NCI-H2029 treated with DMSO at 0.1 percent for 48 hours (cell line): ENCODE measurements at regions not wholly inside any gene's neighbourhood (a gene's known extent, or its start where the extent isn't known, plus 50 kb on each side); places are given as distances from the start of the nearest gene placed in this dataset.

ENCODE experiments used
- DNase-seq: peaks from one replicate; lab custom pipeline; 2025; lab: John Stamatoyannopoulos, UW

DNA sequence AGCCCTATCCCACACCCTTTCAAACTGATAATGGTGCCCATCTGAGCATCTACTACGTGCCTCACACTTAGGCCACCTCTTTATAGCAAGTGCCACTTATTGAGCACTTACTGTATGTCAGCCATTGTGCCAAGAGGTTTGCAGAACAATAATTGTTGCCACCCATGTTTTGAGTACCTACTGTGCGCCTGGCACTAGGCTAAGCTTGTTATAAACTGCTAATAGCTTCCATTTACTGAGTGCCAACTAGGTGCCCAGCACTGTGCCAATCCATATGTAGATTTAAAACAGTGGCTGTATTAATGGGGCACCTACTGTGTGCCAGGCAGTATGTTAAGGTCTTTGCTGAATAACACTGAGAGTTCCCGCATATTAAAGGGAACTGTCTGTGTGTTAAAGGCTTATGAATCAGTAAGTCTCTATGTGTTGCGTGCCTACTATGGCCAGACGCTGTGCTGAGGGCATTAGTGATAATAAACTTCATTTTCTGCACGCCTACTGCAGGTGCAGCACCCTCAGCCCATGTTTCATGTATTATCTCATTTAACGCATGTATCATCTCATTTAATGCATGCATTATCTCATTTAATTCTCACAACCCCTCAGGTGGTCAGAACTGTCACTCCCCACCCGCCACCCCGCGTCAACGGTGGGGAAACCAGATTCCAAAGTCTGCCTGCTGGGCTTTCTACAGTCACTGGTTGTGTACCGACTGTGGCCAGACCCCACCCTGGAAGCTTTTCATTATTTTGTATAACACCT is 105.0 kb downstream of the PTPRS start:
- no peak for DNase-seq

DNA sequence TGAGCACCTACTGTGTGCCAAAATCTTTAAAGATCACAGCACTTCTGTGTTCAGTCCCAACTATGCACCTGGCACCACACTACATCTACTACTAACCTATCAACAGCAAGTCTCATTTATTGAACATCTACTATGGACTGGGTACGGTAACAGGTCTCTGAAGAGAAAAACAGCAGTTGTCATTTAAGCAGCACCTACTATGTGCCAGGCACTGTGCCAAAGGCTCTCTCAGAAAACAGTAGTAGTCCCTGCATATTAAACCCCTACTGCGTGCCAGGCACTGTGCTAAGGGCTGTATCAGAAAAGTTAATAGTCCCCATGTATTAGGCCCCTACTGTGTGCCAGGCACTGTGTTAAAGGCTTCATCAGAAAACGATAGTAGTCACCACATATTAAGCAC is 106.2 kb downstream of the PTPRS start:
- DNase-seq: no peak

DNA sequence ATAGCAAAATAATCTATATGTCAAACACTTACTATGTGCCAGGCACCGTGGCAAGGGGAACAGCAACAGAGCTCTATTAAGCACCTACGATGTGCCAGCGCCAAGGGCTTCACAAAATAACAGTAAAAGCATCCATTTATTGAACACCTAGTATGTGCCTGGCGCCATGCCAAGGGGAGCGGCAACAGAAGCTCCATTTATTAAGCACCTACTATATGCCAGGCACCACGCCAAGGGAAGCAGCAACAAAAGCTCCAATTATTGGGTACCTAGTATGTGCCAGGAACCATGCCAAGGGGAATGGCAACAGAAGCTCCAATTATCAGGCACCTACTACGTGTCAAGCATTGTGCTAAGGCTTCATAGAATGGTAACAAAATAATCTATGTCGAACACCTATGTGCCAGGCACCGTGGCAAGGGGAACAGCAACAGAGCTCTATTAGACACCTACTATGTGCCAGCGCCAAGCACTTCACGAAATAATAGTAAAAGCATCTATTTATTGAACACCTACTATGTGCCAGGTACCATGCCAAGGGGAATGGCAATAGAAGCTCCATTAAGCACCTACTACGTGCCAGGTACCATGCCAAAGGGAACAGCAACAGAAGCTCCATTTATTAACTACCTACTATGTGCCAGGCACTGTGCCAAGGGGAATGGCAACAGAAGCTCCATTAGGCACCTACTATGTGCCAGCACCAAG is 107.7 kb downstream of the PTPRS start:
- DNase-seq: no peak

GRCh38 chr19:5231857-5232678 is 108.5 kb downstream of the PTPRS start:
- no peak for DNase-seq

- DNase-seq: no peak
Observed at GRCh38 chr19:5230730-5231555, 109.7 kb downstream of the PTPRS start.

DNA sequence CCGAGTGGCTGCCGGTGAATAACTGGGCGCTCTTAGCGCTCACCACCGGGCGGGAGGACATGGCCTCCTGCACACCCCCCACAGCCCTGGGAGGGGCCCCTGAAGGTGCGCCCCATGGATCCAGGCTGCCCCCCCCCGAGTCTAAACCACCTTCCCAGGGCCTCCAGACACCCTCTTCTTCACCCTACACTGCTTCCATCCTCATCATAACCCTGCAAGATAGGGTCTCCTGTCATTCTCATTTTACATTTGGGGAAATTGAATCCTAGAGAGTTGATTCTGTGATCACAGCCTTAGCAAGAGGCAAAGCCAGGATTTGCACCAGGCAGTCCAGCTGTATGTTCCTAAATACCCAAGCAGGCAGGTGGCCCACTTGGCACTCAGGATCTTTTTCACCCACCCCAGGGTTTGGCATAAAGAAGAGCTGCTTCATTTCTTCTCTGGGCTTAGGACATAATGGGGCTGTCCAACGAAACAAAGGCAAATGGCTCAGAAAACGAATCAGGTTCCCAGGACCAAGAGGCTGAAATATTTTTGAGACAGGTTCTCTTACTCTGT is 110.8 kb downstream of the PTPRS start:
- no peak for DNase-seq

GRCh38 chr19:5228932-5229777 is 111.5 kb downstream of the PTPRS start:
- no peak for DNase-seq

- DNase-seq: no peak
Observed at GRCh38 chr19:5228490-5228889, 112.1 kb downstream of the PTPRS start.

DNA sequence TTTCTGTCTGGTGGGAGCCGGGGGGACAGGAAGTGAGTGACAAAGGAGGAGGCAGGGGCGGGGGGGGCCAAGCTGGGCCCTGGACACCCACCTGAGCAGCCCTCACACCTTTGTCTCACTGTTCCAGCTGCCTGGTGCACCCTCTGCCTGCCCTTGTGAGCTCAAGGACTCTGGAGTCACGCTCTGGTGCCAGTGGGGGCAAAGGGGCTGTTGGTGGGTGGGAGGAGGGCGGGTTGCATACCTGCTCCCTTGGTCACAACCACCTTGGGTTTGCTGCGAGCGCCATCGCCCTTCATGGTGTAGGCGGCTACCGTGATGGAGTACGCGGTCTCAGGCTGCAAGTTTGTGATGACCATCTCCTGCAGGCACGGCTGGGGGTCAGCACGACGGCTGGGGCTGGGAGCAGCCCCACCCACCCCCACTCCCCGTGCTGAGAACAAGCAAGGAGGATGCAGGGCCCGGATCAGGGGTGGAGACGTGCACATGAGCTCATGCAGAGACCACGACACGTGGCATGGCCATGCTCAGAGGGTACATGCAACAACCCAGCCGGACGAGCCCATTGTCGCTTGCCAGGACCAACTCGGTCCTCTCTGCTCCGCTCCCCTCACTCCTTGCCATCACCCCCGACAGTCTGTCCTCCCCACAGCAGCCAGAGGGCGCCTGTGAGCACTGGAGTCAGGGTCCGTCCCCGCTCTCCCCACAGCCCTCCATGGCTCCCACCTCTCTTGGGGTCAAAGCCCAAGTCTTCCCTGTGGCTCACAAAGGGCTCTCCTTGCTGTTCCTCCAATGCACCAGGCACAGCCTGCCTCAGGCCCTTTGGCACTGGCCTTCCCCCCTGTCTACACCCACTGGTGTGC is 114.9 kb downstream of the PTPRS start:
- no peak for DNase-seq

GRCh38 chr19:5224480-5224879 is 116.1 kb downstream of the PTPRS start:
- no peak for DNase-seq

- DNase-seq: no peak
Observed at GRCh38 chr19:5222821-5223321, 117.7 kb downstream of the PTPRS start.

- no peak for DNase-seq
Observed at GRCh38 chr19:5222178-5222577, 118.4 kb downstream of the PTPRS start.

DNA sequence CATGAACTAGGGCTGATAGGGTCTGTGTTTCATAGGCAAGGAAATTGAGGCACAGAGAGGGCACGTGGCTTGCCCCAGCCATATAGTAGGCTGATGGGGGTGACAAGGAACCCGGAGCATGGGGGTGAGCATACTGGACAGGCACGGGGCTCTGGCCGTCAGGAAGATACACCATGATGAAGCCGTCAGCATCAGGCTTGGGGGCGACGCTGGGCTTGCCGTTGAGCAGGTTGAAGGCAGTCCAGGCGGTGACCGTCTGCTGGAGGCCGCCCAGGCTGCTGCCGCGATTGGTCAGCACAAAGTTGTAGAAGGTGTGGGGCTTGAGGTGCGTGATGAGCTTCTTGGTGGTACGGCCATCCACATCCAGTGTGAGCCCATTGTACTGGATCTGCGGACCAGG is 119.7 kb downstream of the PTPRS start:
- no peak for DNase-seq

- DNase-seq: no peak
Observed at GRCh38 chr19:5220361-5220760, 120.3 kb downstream of the PTPRS start.

DNA sequence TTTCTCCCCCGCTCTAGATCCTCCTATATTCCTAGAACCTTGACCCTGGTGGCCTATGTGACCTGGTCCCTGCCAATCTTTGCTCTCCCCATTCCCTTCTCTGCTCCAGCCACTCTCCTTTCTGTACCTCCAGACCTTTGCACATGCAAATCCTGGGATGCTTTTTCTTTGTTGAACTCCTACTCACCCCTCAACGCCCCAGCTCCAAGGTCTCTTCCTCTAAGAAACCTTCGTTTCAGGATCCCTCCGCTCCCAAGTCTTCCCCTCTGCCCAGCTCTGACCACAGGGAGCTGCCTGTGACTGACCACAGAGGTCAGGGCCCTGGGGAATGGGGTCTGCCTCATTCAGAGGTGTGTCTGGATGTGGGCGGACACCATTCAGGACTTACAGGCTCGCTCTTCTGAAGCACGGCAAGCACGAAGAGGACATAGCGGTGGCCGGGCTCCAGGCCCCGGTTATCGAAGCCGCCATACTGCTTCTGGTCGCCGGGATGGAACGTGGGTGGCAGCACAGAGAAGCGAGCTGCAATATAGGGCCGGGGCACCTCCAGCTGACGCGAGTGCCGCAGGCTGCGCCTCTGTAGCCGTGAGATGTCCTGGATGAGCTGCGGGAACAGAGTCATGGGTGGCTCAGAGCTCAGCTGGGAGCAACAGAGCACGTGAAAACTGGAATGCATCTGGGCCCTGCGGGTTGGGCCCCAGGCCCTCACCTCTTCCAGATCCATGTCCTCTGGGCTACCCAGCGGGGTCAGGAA is 120.9 kb downstream of the PTPRS start:
- DNase-seq: no peak

- no peak for DNase-seq
Observed at GRCh38 chr19:5218963-5219530, 121.6 kb downstream of the PTPRS start.

DNA sequence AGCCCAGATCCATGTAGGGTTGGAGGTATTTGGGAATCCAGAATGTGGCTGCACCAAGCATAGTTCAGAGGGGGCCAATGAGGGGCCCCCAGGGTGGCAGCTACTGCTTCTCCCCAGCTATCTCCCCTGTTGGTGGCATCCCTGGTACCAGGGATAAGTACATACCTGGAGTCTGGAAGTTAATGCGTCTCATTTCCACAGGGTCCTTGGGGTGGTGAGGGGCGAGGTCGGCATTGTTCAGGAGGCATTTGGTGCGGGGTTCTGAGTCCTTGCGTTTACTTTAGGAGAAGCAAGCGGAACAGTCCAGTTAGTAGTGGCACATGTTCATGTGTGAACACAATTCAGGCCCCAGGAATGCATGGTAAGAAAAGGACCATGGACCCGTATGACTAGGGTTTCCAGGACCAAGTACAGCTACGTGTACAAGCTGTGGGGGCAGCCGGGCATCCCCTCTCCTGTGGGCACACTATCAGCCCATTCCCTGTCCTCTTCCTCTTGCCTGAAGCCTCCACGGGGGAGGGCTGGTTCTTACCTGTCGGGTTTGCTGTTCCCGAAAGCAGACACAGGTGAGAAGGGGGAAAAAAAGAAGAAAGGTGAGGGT is 122.3 kb downstream of the PTPRS start:
- no peak for DNase-seq

GRCh38 chr19:5217171-5217570 is 123.4 kb downstream of the PTPRS start:
- no peak for DNase-seq
